Loucy (cell line): ENCODE measurements at regions not wholly inside any gene's neighbourhood (a gene's known extent, or its start where the extent isn't known, plus 50 kb on each side); places are given as distances from the start of the nearest gene placed in this dataset.

Experiments
- EZH2phosphoT487 ChIP-seq: fragments of 200-600 bp; IDR thresholded peaks from 2 replicates; pipeline ENCODE4 v1.6.1; 2018; ENCODE audit warnings: antibody characterized with exemption, mild to moderate bottlenecking, moderate library complexity, borderline replicate concordance
- TF ChIP-seq, protein P1 (sequence below): fragments of 200-600 bp; sonication (generic); conservative IDR thresholded peaks from 2 replicates; pipeline ENCODE4 v1.5.1; 2014; ENCODE audit warnings: mild to moderate bottlenecking, antibody characterized with exemption, low read length

DNA sequence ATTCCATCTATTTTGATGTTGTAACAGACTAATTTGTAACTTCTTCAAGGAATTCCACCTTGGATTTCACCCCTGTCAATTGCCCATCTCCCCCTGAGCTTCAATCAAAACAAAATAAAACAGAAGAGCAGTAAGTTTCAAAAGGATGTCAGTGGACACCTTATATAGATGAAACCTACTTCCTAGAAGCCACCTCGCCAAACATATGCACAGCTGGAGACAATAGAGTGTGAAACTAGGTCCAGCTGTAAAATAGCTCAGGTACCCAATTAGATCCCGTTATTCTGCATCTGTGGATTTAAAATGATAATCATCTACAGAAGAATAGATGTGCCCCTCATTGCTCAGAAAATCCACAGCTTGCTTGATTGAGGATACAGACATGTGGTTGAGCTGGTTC lies 598.6 kb downstream of the SH2D4B start:
- TF ChIP-seq, protein P1, sequence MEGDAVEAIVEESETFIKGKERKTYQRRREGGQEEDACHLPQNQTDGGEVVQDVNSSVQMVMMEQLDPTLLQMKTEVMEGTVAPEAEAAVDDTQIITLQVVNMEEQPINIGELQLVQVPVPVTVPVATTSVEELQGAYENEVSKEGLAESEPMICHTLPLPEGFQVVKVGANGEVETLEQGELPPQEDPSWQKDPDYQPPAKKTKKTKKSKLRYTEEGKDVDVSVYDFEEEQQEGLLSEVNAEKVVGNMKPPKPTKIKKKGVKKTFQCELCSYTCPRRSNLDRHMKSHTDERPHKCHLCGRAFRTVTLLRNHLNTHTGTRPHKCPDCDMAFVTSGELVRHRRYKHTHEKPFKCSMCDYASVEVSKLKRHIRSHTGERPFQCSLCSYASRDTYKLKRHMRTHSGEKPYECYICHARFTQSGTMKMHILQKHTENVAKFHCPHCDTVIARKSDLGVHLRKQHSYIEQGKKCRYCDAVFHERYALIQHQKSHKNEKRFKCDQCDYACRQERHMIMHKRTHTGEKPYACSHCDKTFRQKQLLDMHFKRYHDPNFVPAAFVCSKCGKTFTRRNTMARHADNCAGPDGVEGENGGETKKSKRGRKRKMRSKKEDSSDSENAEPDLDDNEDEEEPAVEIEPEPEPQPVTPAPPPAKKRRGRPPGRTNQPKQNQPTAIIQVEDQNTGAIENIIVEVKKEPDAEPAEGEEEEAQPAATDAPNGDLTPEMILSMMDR: no peak
- TF ChIP-seq EZH2phosphoT487: no peak
